LNCAP (cell line): ENCODE measurements at regions not wholly inside any gene's neighbourhood (a gene's known extent, or its start where the extent isn't known, plus 50 kb on each side); places are given as distances from the start of the nearest gene placed in this dataset.

Experiments
- CTCF ChIP-seq: fragments of 450-650 bp; IDR thresholded peaks from 2 replicates; pipeline ENCODE4 v1.5.1; 2017; ENCODE audit warnings: mild to moderate bottlenecking

GRCh38 chr1:79105500-79105899 is 99.0 kb upstream of the ADGRL4 start:
- no peak for TF ChIP-seq CTCF

- no peak for TF ChIP-seq CTCF
Observed at GRCh38 chr1:79104617-79105016, 98.1 kb upstream of the ADGRL4 start.

DNA sequence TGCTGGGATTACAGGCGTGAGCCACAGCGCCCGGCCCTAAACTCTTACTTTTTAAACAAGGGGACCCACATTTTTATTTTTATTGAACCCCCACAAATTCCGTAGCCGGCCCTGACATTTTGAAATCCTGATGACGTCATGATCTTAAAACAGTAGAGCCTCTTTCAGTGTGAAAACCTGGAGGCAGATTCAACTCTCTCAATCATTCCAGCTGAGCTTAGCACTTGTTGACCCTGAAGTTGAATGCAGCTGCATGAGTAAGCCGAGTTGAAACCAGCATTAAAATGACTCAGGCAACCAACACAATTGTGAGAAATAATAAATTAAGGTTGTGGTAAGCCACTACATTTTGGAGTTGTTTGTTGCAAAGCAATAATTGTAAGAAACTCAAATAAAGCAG is 93.9 kb upstream of the ADGRL4 start:
- no peak for TF ChIP-seq CTCF

DNA sequence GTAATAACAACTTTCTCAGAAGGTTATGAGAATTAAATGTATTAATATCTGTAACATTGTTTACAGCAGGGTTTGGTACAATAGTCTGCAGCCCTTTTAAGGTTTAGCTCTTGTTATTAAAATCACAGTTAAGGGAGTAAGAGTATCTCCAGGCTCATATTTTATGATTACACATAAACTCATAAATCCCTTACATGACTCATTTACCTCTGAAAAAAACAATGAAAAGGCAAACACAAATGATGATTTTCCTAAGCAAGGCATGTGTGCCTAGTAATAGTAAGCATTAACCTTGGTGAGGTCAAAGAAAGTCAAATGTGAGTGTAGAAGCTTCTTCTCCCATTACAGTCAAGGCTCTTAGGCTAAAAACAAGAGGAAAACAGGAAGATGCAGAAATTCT is 84.5 kb upstream of the ADGRL4 start:
- TF ChIP-seq CTCF, result no peak

GRCh38 chr1:79089946-79090345 is 83.4 kb upstream of the ADGRL4 start:
- no peak for TF ChIP-seq CTCF

DNA sequence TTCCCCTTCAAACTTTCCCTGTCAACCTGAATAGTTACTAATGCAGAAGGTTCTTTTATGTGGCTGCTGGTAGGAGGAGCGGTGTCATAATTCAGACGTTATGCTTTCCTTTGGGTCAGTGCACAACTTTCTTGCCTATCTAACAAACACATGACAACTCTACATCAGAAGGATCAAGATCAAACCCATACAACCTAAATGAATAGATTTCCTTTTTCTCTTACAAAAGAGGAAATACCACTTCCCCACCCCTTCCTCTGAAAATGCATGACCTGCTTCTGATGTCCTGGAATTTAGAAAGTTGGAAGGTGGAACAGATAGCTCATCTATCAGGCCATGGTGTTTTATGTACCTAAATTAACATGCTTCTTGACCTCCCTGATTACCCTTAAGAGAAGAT is 75.7 kb upstream of the ADGRL4 start:
- no peak for TF ChIP-seq CTCF

GRCh38 chr1:79079770-79080169 is 73.2 kb upstream of the ADGRL4 start:
- TF ChIP-seq CTCF, result no peak

- TF ChIP-seq CTCF, result no peak
Observed at GRCh38 chr1:79074975-79075374, 68.4 kb upstream of the ADGRL4 start.
